ENCODE measurements at regions not wholly inside any gene's neighbourhood (a gene's known extent, or its start where the extent isn't known, plus 50 kb on each side); places are given as distances from the start of the nearest gene placed in this dataset.

DNA sequence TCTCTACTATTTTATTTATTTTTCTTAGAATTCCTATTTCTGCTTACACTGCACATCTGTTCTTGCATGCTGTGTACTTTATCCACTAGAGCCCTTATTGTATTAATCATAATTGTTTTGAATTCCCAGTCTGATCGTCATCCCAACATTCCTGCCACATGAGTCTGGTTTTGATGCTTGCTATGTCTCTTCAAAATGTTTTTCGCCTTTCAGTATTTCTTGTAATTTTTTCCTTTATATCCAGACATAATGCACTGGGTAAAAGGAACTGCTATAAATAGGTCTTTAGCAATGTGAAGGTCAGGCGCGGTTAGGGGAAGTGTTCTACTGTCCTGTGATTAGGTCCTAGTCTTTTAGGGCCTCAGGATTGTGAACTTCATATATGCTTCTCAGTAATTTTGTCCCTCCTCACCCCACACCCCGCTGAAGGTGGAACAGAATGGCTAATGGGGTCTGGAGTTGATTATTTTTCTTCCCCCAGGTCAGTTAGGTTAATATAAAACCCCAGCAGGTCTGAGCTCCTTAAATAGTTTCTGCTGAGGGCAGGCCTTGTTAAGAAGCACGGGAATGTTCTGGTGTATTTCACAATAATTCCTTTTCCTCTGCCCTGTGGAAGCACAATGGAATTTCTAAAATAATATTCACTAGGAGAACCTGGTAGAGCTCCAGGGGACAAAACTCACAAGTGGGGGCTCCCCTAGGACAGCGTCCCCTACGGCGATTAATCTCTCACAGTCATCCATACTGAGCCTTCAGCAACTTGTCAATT, 146.6 kb upstream of the TUT7 start:
- peak; percentile 95 for DNase-seq (ENCODE audit: low read depth)
- TF ChIP-seq, protein P1, sequence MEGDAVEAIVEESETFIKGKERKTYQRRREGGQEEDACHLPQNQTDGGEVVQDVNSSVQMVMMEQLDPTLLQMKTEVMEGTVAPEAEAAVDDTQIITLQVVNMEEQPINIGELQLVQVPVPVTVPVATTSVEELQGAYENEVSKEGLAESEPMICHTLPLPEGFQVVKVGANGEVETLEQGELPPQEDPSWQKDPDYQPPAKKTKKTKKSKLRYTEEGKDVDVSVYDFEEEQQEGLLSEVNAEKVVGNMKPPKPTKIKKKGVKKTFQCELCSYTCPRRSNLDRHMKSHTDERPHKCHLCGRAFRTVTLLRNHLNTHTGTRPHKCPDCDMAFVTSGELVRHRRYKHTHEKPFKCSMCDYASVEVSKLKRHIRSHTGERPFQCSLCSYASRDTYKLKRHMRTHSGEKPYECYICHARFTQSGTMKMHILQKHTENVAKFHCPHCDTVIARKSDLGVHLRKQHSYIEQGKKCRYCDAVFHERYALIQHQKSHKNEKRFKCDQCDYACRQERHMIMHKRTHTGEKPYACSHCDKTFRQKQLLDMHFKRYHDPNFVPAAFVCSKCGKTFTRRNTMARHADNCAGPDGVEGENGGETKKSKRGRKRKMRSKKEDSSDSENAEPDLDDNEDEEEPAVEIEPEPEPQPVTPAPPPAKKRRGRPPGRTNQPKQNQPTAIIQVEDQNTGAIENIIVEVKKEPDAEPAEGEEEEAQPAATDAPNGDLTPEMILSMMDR (conservative IDR thresholded peaks at IDR 0.05; ENCODE audit: control insufficient read depth, insufficient read depth, low read depth, low read length): no peak
- no peak overlapping the region for H3K4me3 ChIP-seq (ENCODE audit: control insufficient read depth, low read depth, low read length)

DNA sequence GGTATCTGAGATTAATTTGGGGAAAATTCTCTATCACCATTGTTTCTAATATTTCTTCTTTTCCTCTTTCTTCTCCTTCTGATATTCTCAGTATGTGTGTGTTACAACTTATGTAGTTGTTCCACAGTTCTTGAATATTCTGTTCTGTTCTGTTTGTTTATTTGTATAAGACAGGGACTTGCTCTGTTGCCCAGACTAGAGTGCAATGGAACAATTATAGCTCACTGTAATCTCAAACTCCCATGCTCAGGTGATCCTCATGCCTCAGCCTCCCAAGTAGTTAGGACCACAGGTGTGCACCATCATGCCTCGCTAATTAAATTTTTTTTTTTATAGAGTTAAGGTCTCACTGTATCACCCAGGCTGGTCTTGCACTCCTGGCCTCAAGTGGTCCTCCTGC, 145.8 kb upstream of the TUT7 start:
- no peak for DNase-seq (ENCODE audit: low read depth)
- TF ChIP-seq, protein P1 (conservative IDR thresholded peaks at IDR 0.05; ENCODE audit: control insufficient read depth, insufficient read depth, low read depth, low read length): no peak
- no peak overlapping the region for H3K4me3 ChIP-seq (ENCODE audit: control insufficient read depth, low read depth, low read length)

DNA sequence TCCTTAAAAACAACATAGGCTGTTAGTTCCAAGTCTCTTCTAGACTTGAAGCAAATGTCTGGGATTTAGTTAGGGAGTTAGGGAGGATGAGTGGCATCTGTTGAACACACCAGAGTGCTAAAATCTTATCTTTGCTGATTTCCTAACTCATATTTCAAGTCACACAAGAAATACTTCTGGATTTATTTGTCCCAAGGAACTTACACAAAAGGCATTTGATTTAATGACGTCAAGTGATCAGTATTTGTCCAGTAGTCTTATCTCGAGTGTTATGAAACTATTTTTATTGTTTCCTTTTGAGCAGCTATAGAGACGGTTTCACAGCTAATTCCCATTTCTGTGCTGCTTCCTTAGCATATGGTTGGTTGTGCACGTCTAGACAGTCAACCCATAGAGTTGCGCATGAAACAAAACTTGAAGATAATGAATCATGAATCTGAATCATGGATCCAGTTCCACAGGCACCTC, 140.5 kb upstream of the TUT7 start:
- DNase-seq (ENCODE audit: low read depth): peak; percentile 85
- TF ChIP-seq, protein P1 (conservative IDR thresholded peaks at IDR 0.05; ENCODE audit: control insufficient read depth, insufficient read depth, low read depth, low read length): no peak
- H3K4me3 ChIP-seq (ENCODE audit: control insufficient read depth, low read depth, low read length): no peak overlapping the region

DNA sequence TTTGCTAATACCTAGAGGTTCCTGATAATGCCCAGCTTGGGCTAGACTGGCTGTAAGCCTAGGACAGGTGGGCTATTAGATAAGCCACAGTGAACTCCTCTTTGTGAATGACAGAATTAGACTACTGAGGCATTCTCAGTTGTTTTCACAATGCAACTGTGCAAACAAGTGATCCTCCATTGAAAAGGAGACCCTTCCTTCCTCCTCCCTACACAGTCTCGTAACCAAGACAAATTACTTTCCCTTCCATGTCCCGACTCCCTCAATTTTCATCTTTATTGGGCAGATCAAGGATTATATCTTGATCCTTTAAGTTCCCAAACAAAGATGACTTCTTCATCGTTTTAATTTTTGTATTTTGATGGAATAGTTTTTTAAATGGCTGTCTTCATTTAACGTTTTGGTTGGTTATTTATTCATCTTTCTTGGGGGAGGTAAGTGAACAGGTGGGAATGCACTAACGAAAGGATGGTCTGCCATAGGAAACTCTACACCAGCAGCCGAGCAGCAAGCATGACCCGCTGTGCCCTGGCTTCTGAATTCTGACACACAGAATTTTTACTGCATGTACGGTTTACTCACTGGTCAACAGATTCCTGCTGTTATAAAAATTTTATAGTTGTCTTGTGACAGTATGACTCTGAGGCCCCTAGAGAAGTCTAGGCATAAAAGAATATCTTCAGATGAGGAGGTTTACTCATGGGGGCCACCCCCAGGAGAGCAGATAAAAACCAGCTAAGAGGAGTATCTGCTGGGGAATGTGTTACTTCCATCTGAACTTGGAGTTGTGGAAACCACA, 137.5 kb upstream of the TUT7 start:
- no peak overlapping the region for H3K4me3 ChIP-seq (ENCODE audit: control insufficient read depth, low read depth, low read length)
- TF ChIP-seq, protein P1 (conservative IDR thresholded peaks at IDR 0.05; ENCODE audit: control insufficient read depth, insufficient read depth, low read depth, low read length): no peak
- no peak for DNase-seq (ENCODE audit: low read depth)

DNA sequence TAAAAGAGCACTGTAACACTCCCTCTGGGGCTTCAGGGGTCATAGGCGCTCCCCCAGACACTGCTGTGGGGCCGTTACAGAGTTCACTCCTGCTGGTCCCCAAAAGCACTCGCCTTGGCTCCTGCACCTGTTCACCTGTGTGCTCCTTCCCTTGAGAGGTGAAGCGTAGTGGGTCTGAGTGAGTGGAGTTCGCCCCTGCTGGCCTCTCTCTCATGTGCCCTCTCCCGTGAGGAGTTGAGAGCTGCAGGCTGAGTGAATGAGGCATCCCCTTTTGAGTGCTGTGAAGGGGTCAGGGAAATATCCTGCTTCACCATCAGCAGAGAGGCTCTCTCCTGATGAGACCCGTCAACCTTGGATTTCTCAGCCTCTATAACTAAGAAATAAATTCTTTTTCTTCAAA, 134.6 kb upstream of the TUT7 start:
- no peak for DNase-seq (ENCODE audit: low read depth)
- TF ChIP-seq, protein P1 (conservative IDR thresholded peaks at IDR 0.05; ENCODE audit: control insufficient read depth, insufficient read depth, low read depth, low read length): no peak
- H3K4me3 ChIP-seq (ENCODE audit: control insufficient read depth, low read depth, low read length): no peak overlapping the region

DNA sequence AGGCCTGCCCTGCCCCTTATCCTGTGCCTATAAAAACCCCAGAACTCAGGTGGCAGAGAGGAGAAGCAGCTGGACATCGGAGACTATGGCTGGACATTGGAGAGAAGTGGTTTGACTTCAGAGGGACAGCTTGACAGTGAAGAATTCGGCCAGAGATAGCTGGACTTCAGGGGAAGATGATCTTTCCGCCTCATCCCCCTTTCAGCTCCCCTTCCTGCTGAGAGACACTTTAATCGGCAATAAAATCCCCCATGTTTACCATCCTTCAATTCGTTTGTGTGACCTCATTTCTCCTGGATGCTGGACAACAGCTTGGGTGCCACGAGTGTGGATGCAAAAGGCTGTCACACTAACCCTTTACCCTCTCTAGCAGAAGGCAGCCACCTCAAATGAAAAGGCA, 134.1 kb upstream of the TUT7 start:
- TF ChIP-seq, protein P1 (conservative IDR thresholded peaks at IDR 0.05; ENCODE audit: control insufficient read depth, insufficient read depth, low read depth, low read length): no peak
- no peak overlapping the region for H3K4me3 ChIP-seq (ENCODE audit: control insufficient read depth, low read depth, low read length)
- DNase-seq (ENCODE audit: low read depth): no peak
